H9 (cell line): ENCODE measurements at regions not wholly inside any gene's neighbourhood (a gene's known extent, or its start where the extent isn't known, plus 50 kb on each side); places are given as distances from the start of the nearest gene placed in this dataset.

Experiments used
- DNase-seq: peaks from one replicate; pipeline ENCODE4 v3.0.0-alpha.2; 2017
- H2AFZ ChIP-seq: one replicate; pipeline ENCODE4 v1.6.1; 2013; ENCODE audit warnings: mild to moderate bottlenecking, low read length, control low read depth, moderate library complexity
- H2AK5ac ChIP-seq: 2 replicates; pipeline ENCODE4 v1.6.1; 2013; ENCODE audit warnings: low read length, control low read depth, mixed read lengths; ENCODE audit not compliant: insufficient read length
- H2BK120ac ChIP-seq: one replicate; pipeline ENCODE4 v1.6.1; 2013; ENCODE audit warnings: low read depth, mild to moderate bottlenecking, low read length, control low read depth, inconsistent platforms; ENCODE audit not compliant: poor library complexity, severe bottlenecking
- H2BK12ac ChIP-seq: 2 replicates; pipeline ENCODE4 v1.6.1; 2013; ENCODE audit warnings: low read length, control low read depth, mixed read lengths, low read depth; ENCODE audit not compliant: insufficient read length
- H2BK15ac ChIP-seq: 2 replicates; pipeline ENCODE4 v1.6.1; 2013; ENCODE audit warnings: low read depth, low read length, control low read depth
- H2BK20ac ChIP-seq: one replicate; pipeline ENCODE4 v1.6.1; 2013; ENCODE audit warnings: low read depth, mild to moderate bottlenecking, low read length, control low read depth, inconsistent platforms; ENCODE audit not compliant: poor library complexity, severe bottlenecking
- H2BK5ac ChIP-seq: 2 replicates; pipeline ENCODE4 v1.6.1; 2013; ENCODE audit warnings: low read length, control low read depth, mixed read lengths; ENCODE audit not compliant: insufficient read length
- H3K14ac ChIP-seq: 2 replicates; pipeline ENCODE4 v1.6.1; 2013; ENCODE audit warnings: low read length, control low read depth; ENCODE audit not compliant: insufficient read depth
- H3K18ac ChIP-seq: 2 replicates; pipeline ENCODE4 v1.6.1; 2013; ENCODE audit warnings: low read depth, mild to moderate bottlenecking, mixed read lengths, low read length, control low read depth; ENCODE audit not compliant: insufficient read length
- H3K23ac ChIP-seq: 2 replicates; pipeline ENCODE4 v1.6.1; 2013; ENCODE audit warnings: low read length, control low read depth, mixed read lengths, low read depth; ENCODE audit not compliant: insufficient read length
- H3K23me2 ChIP-seq: 2 replicates; pipeline ENCODE4 v1.6.1; 2013; ENCODE audit warnings: low read depth, mild to moderate bottlenecking, mixed read lengths, low read length, control low read depth; ENCODE audit not compliant: insufficient read length, poor library complexity, severe bottlenecking
- H3K27ac ChIP-seq: 2 replicates; pipeline ENCODE4 v1.5.1; 2013; ENCODE audit warnings: low read length, control low read depth, mixed read lengths, low read depth; ENCODE audit not compliant: insufficient read length
- H3K27me3 ChIP-seq: 2 replicates; pipeline ENCODE4 v1.6.1; 2013; ENCODE audit warnings: low read length, control low read depth, inconsistent platforms; ENCODE audit not compliant: insufficient read depth
- H3K4ac ChIP-seq: 2 replicates; pipeline ENCODE4 v1.6.1; 2013; ENCODE audit warnings: low read depth, mild to moderate bottlenecking, control low read depth, inconsistent platforms, low read length, moderate library complexity
- H3K4me1 ChIP-seq: 2 replicates; pipeline ENCODE4 v1.6.1; 2013; ENCODE audit warnings: low read length, control low read depth, inconsistent platforms; ENCODE audit not compliant: insufficient read depth
- H3K4me2 ChIP-seq: 2 replicates; pipeline ENCODE4 v1.6.1; 2013; ENCODE audit warnings: low read length, control low read depth, mixed read lengths; ENCODE audit not compliant: insufficient read length, insufficient read depth
- H3K56ac ChIP-seq: 2 replicates; pipeline ENCODE4 v1.6.1; 2013; ENCODE audit warnings: low read depth, mild to moderate bottlenecking, mixed read lengths, low read length, control low read depth; ENCODE audit not compliant: insufficient read length
- H3K79me1 ChIP-seq: 2 replicates; pipeline ENCODE4 v1.6.1; 2013; ENCODE audit warnings: low read depth, mild to moderate bottlenecking, moderate library complexity, low read length, control low read depth, inconsistent platforms; ENCODE audit not compliant: insufficient read depth, poor library complexity, severe bottlenecking
- H3K79me2 ChIP-seq: 2 replicates; pipeline ENCODE4 v1.6.1; 2013; ENCODE audit warnings: low read length, control low read depth, inconsistent platforms; ENCODE audit not compliant: insufficient read depth
- H3K9ac ChIP-seq: 2 replicates; pipeline ENCODE4 v1.6.1; 2013; ENCODE audit warnings: low read length, control low read depth, mixed read lengths; ENCODE audit not compliant: insufficient read length; ENCODE audit errors: extremely low read depth
- H3K9me3 ChIP-seq: one replicate; pipeline ENCODE4 v1.6.1; 2013; ENCODE audit warnings: low read depth, low read length, inconsistent platforms; ENCODE audit not compliant: control insufficient read depth
- H3T11ph ChIP-seq: one replicate; pipeline ENCODE4 v1.6.1; 2013; ENCODE audit warnings: mild to moderate bottlenecking, low read length, control low read depth, inconsistent platforms
- H4K20me1 ChIP-seq: one replicate; pipeline ENCODE4 v1.6.1; 2013; ENCODE audit not compliant: control insufficient read depth, insufficient read length, insufficient read depth
- H4K5ac ChIP-seq: 2 replicates; pipeline ENCODE4 v1.6.1; 2013; ENCODE audit warnings: low read depth, mild to moderate bottlenecking, mixed read lengths, low read length, control low read depth; ENCODE audit not compliant: insufficient read length
- H4K8ac ChIP-seq: replicated peaks from 2 replicates; pipeline ENCODE4 v1.6.1; 2013; ENCODE audit warnings: low read length, control low read depth, mixed read lengths, low read depth; ENCODE audit not compliant: insufficient read length
- H4K91ac ChIP-seq: 2 replicates; pipeline ENCODE4 v1.6.1; 2013; ENCODE audit warnings: low read depth, mild to moderate bottlenecking, moderate library complexity, mixed read lengths, low read length, control low read depth; ENCODE audit not compliant: insufficient read length
- H3K27ac Mint-ChIP-seq, 3 experiments: 2 replicates in 2 of 3; 3 replicates in 1 of 3; pipeline ENCODE4 v1.8.0; 2020 to 2021; ENCODE audit warnings: mixed read lengths in 3 of 3, mild to moderate bottlenecking in 1 of 3, moderate library complexity in 1 of 3
- H3K27me3 Mint-ChIP-seq: 2 replicates; pipeline ENCODE4 v1.8.0; 2021; ENCODE audit warnings: low read depth, mild to moderate bottlenecking, moderate library complexity, mixed read lengths
- H3K36me3 Mint-ChIP-seq, 3 experiments: 2 replicates in 2 of 3; 3 replicates in 1 of 3; pipeline ENCODE4 v1.8.0; 2020 to 2021; ENCODE audit warnings: low read depth in 3 of 3, mixed read lengths in 3 of 3; ENCODE audit not compliant: insufficient read depth in 1 of 3
- H3K4me1 Mint-ChIP-seq, 2 experiments: 2 replicates each; pipeline ENCODE4 v1.8.0; 2020; ENCODE audit warnings: mixed read lengths in 2 of 2
- H3K4me3 Mint-ChIP-seq, 2 experiments: 2 replicates in 1 of 2; 3 replicates in 1 of 2; pipeline ENCODE4 v1.8.0; 2020 to 2021; ENCODE audit warnings: mild to moderate bottlenecking in 2 of 2, mixed read lengths in 2 of 2, moderate library complexity in 1 of 2
- H3K9me3 Mint-ChIP-seq, 2 experiments: 2 replicates in 1 of 2; 3 replicates in 1 of 2; pipeline ENCODE4 v1.8.0; 2020; ENCODE audit warnings: mild to moderate bottlenecking in 2 of 2, mixed read lengths in 2 of 2, moderate library complexity in 1 of 2
- CTCF ChIP-seq: fragments of 200-600 bp; sonication (generic); conservative IDR thresholded peaks from 3 replicates; pipeline ENCODE4 v1.8.0; 2021; ENCODE audit warnings: antibody characterized with exemption, mild to moderate bottlenecking
- WGBS: extraction: QIAGEN DNeasy Blood & Tissue Kit; methylation state at CpG from one replicate; pipeline ENCODE4 v1.1.7; 2013; ENCODE audit warnings: missing lambda C conversion rate, low lambda C conversion rate, mixed read lengths; ENCODE audit not compliant: insufficient read length; ENCODE audit errors: extremely low coverage; 5-methylcytosine and 5-hydroxymethylcytosine counted together

GRCh38 chr15:34673241-34673640, 81.6 kb downstream of the GJD2 start:
- no peak overlapping the region for H3K4me3 Mint-ChIP-seq
- H4K8ac ChIP-seq, result no peak overlapping the region

More at GRCh38 chr15:34673241-34673640, 81.6 kb downstream of the GJD2 start:
- Mint-ChIP-seq H3K36me3 (no peaks in the 10 kb centered on the region), H3K4me1 (peaks cover 0 to 2% of the 10 kb centered on the region in 2 experiments; a peak in 1 of 4 replicates), H3K27ac (no peak overlapping the region), H3K27me3 (no peaks in the 10 kb centered on the region; the same call in 1 of the 2 replicates), H3K9me3 (no peaks in the 10 kb centered on the region)
- no peak overlapping the region for H2AFZ ChIP-seq
- no peak overlapping the region for H3K18ac ChIP-seq
- H3K4ac ChIP-seq, result no peak overlapping the region
- H2BK20ac ChIP-seq, result no peak overlapping the region
- no peak overlapping the region for H2BK12ac ChIP-seq
- H3K4me1 ChIP-seq, result no peaks in the 10 kb centered on the region
- TF ChIP-seq CTCF, result no peak
- H3K27me3 ChIP-seq, result no peaks in the 10 kb centered on the region
- no peak overlapping the region for H2AK5ac ChIP-seq
- no peak overlapping the region for H3K4me2 ChIP-seq
- no peak overlapping the region for H3T11ph ChIP-seq
- no peaks in the 10 kb centered on the region for H3K79me2 ChIP-seq
- no CpG with 5 or more reads among the region's 1 CpG for WGBS
- H4K5ac ChIP-seq, result no peak overlapping the region
- H3K56ac ChIP-seq, result no peak overlapping the region
- H3K9me3 ChIP-seq, result no peaks in the 10 kb centered on the region
- H3K23ac ChIP-seq, result peak overlapping the region; percentile 53
- H2BK120ac ChIP-seq, result no peak overlapping the region
- no peak overlapping the region for H2BK15ac ChIP-seq
- no peak overlapping the region for H2BK5ac ChIP-seq
- no peak overlapping the region for H3K14ac ChIP-seq
- H3K23me2 ChIP-seq, result no peaks in the 10 kb centered on the region
- DNase-seq, result no peak
- H4K20me1 ChIP-seq, result no peaks in the 10 kb centered on the region
- no peaks in the 10 kb centered on the region for H3K79me1 ChIP-seq
- H3K9ac ChIP-seq, result no peak overlapping the region
- H3K27ac ChIP-seq, result no peak overlapping the region
- H4K91ac ChIP-seq, result no peak overlapping the region
